WTC11 (cell line): ENCODE measurements at regions not wholly inside any gene's neighbourhood (a gene's known extent, or its start where the extent isn't known, plus 50 kb on each side); places are given as distances from the start of the nearest gene placed in this dataset.

Source experiments
- ATAC-seq: fragments of 200-7000 bp; cut with Tn5 transposase; 2 replicates; pipeline ENCODE4 v1.10.0; 2021; ENCODE audit warnings: mild to moderate bottlenecking, moderate library complexity
- CTCF ChIA-PET: fragments of 300-600 bp; sonication (Branson Sonifier 250); formaldehyde crosslinking; loops from one replicate; lab custom pipeline; 2021; ENCODE audit warnings: antibody characterized with exemption; lab: Charles Lee
- POLR2A ChIA-PET: fragments of 350-600 bp; sonication (Branson Sonifier 250); formaldehyde crosslinking; loops from one replicate; lab custom pipeline; 2021; ENCODE audit warnings: antibody characterized with exemption; lab: Charles Lee
- DNase-seq: peaks from one replicate; pipeline ENCODE4 v3.0.0; 2021; ENCODE audit warnings: low spot score
- H3K27ac Mint-ChIP-seq: 2 replicates; pipeline ENCODE4 v1.8.0; 2021; ENCODE audit warnings: mixed read lengths
- H3K27me3 Mint-ChIP-seq: 2 replicates; pipeline ENCODE4 v1.8.0; 2021; ENCODE audit warnings: low read depth, mild to moderate bottlenecking, moderate library complexity, mixed read lengths
- H3K36me3 Mint-ChIP-seq: 2 replicates; pipeline ENCODE4 v1.8.0; 2021; ENCODE audit warnings: mixed read lengths
- H3K4me1 Mint-ChIP-seq: 2 replicates; pipeline ENCODE4 v1.8.0; 2022; ENCODE audit warnings: mixed read lengths
- H3K4me3 Mint-ChIP-seq: 2 replicates; pipeline ENCODE4 v1.8.0; 2021; ENCODE audit warnings: mild to moderate bottlenecking, moderate library complexity, mixed read lengths
- H3K9me3 Mint-ChIP-seq: 2 replicates; pipeline ENCODE4 v1.8.0; 2021; ENCODE audit warnings: mixed read lengths
- CREB1 ChIP-seq: sonication (generic); formaldehyde crosslinking; IDR thresholded peaks from 2 replicates; pipeline ENCODE4 v1.8.0; 2023; ENCODE audit warnings: mild to moderate bottlenecking, missing genetic modification reagents
- CREM ChIP-seq: sonication (generic); formaldehyde crosslinking; IDR thresholded peaks from 2 replicates; pipeline ENCODE4 v1.8.1; 2022; ENCODE audit warnings: mild to moderate bottlenecking, missing genetic modification reagents, moderate library complexity
- ESRRA ChIP-seq: sonication (generic); formaldehyde crosslinking; IDR thresholded peaks from 2 replicates; pipeline ENCODE4 v1.8.1; 2022; ENCODE audit warnings: mild to moderate bottlenecking, missing genetic modification reagents, borderline replicate concordance
- JUN ChIP-seq: sonication (generic); formaldehyde crosslinking; IDR thresholded peaks from 2 replicates; pipeline ENCODE4 v1.8.0; 2023; ENCODE audit warnings: mild to moderate bottlenecking, missing genetic modification reagents
- RELA ChIP-seq: sonication (generic); formaldehyde crosslinking; IDR thresholded peaks from 2 replicates; pipeline ENCODE4 v1.8.1; 2022; ENCODE audit warnings: missing genetic modification reagents, mild to moderate bottlenecking, borderline replicate concordance
- RORB ChIP-seq: fragments of 250-450 bp; sonication (Bioruptor Pico); IDR thresholded peaks from 2 replicates; pipeline ENCODE4 v1.9.0; 2021; ENCODE audit warnings: mild to moderate bottlenecking
- ZNF121 ChIP-seq: sonication (generic); formaldehyde crosslinking; IDR thresholded peaks from 2 replicates; pipeline ENCODE4 v1.8.0; 2023; ENCODE audit warnings: missing genetic modification reagents
- ZNF138 ChIP-seq: sonication (generic); formaldehyde crosslinking; conservative IDR thresholded peaks from 2 replicates; pipeline ENCODE4 v1.8.1; 2022; ENCODE audit warnings: mild to moderate bottlenecking, moderate library complexity, missing genetic modification reagents
- TF ChIP-seq, protein P1 (sequence below): sonication (generic); formaldehyde crosslinking; IDR thresholded peaks from 2 replicates; pipeline ENCODE4 v1.8.0; 2023; ENCODE audit warnings: mild to moderate bottlenecking, missing genetic modification reagents
- TF ChIP-seq, protein P2 (sequence below): fragments of 200-600 bp; IDR thresholded peaks from 2 replicates; pipeline ENCODE4 v1.8.0; 2022; ENCODE audit warnings: antibody characterized with exemption
- TF ChIP-seq, protein P3 (sequence below): sonication (generic); formaldehyde crosslinking; IDR thresholded peaks from 2 replicates; pipeline ENCODE4 v1.8.1; 2022; ENCODE audit warnings: mild to moderate bottlenecking, moderate library complexity, missing genetic modification reagents
- TF ChIP-seq, protein P4 (sequence below): sonication (generic); formaldehyde crosslinking; IDR thresholded peaks from 2 replicates; pipeline ENCODE4 v1.8.1; 2022; ENCODE audit warnings: low read depth, mild to moderate bottlenecking, moderate library complexity, missing genetic modification reagents, borderline replicate concordance
- TF ChIP-seq, protein P5 (sequence below): sonication (generic); formaldehyde crosslinking; IDR thresholded peaks from 2 replicates; pipeline ENCODE4 v1.8.0; 2023; ENCODE audit warnings: missing genetic modification reagents
- TF ChIP-seq, protein P6 (sequence below): sonication (generic); formaldehyde crosslinking; IDR thresholded peaks from 2 replicates; pipeline ENCODE4 v1.8.1; 2022; ENCODE audit warnings: low read depth, missing genetic modification reagents, borderline replicate concordance

DNA sequence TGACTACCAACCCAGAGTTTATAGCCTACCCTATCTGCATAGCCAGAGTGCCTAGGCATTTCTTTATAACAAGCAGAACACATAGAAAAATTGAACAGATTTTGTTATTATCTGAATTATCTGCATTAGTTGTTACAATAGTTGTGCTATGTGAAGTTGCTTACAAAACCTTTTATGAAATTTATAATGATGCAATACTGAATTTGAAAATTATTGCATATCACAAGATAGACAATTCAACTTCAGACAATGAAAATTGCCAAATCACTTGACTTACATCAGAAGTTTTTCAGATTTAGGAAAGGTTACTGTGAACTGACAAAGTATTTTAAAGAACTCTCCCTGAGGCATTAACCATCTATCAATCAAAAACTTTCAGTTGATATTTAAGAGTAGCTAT, 437.9 kb upstream of the PIK3C3 start:
- no peak for DNase-seq
- H3K36me3 Mint-ChIP-seq, result peaks cover 7% of the 10 kb centered on the region; the same call in 1 of the 2 replicates
- POLR2A ChIA-PET, result no interaction called here

DNA sequence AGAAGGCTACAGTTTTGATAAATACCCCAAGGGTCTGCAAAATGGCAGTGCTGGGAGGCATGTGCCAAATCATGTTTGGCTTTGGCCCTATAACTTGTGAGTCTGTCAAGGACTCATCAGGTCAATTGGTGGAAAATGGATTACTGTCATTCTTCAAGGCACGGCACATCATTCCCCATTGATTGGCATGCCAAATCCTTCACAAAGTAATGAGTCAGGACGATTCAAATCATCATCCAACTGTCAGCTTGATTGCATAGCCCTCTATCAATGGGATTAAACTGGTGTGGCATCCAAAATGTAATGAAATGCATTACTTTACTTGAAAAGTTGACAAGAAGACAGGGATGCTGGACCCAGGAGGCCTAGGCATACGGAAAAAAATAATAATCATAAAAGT, 441.6 kb upstream of the PIK3C3 start:
- Mint-ChIP-seq H3K27ac (no peak overlapping the region), H3K9me3 (no peaks in the 10 kb centered on the region), H3K27me3 (no peaks in the 10 kb centered on the region), H3K4me3 (no peak overlapping the region), H3K36me3 (peaks cover 7% of the 10 kb centered on the region; the same call in 1 of the 2 replicates), H3K4me1 (no peaks in the 10 kb centered on the region)
- TF ChIP-seq, protein P1, sequence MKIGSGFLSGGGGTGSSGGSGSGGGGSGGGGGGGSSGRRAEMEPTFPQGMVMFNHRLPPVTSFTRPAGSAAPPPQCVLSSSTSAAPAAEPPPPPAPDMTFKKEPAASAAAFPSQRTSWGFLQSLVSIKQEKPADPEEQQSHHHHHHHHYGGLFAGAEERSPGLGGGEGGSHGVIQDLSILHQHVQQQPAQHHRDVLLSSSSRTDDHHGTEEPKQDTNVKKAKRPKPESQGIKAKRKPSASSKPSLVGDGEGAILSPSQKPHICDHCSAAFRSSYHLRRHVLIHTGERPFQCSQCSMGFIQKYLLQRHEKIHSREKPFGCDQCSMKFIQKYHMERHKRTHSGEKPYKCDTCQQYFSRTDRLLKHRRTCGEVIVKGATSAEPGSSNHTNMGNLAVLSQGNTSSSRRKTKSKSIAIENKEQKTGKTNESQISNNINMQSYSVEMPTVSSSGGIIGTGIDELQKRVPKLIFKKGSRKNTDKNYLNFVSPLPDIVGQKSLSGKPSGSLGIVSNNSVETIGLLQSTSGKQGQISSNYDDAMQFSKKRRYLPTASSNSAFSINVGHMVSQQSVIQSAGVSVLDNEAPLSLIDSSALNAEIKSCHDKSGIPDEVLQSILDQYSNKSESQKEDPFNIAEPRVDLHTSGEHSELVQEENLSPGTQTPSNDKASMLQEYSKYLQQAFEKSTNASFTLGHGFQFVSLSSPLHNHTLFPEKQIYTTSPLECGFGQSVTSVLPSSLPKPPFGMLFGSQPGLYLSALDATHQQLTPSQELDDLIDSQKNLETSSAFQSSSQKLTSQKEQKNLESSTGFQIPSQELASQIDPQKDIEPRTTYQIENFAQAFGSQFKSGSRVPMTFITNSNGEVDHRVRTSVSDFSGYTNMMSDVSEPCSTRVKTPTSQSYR (CRISPR knock-in tag), result no peak
- no peak for TF ChIP-seq CREM (CRISPR knock-in tag)
- TF ChIP-seq, protein P2, sequence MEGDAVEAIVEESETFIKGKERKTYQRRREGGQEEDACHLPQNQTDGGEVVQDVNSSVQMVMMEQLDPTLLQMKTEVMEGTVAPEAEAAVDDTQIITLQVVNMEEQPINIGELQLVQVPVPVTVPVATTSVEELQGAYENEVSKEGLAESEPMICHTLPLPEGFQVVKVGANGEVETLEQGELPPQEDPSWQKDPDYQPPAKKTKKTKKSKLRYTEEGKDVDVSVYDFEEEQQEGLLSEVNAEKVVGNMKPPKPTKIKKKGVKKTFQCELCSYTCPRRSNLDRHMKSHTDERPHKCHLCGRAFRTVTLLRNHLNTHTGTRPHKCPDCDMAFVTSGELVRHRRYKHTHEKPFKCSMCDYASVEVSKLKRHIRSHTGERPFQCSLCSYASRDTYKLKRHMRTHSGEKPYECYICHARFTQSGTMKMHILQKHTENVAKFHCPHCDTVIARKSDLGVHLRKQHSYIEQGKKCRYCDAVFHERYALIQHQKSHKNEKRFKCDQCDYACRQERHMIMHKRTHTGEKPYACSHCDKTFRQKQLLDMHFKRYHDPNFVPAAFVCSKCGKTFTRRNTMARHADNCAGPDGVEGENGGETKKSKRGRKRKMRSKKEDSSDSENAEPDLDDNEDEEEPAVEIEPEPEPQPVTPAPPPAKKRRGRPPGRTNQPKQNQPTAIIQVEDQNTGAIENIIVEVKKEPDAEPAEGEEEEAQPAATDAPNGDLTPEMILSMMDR, result no peak
- TF ChIP-seq ZNF138 (CRISPR knock-in tag), result no peak
- TF ChIP-seq ESRRA (CRISPR knock-in tag), result no peak
- no peak for TF ChIP-seq JUN
- no peak for TF ChIP-seq RELA (CRISPR knock-in tag)
- TF ChIP-seq RORB (CRISPR knock-in tag), result no peak
- TF ChIP-seq, protein P3, sequence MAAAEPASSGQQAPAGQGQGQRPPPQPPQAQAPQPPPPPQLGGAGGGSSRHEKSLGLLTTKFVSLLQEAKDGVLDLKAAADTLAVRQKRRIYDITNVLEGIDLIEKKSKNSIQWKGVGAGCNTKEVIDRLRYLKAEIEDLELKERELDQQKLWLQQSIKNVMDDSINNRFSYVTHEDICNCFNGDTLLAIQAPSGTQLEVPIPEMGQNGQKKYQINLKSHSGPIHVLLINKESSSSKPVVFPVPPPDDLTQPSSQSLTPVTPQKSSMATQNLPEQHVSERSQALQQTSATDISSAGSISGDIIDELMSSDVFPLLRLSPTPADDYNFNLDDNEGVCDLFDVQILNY (CRISPR knock-in tag), result no peak
- CTCF ChIA-PET, result no interaction called here
- POLR2A ChIA-PET, result no interaction called here
- DNase-seq (no peak), ATAC-seq (no peak)

More for the DNA sequence above, 437.9 kb upstream of the PIK3C3 start:
- ATAC-seq, result no peak
- Mint-ChIP-seq H3K4me3 (no peak overlapping the region), H3K27me3 (no peaks in the 10 kb centered on the region), H3K4me1 (peaks cover 14% of the 10 kb centered on the region), H3K27ac (no peak overlapping the region), H3K9me3 (no peaks in the 10 kb centered on the region)
- TF ChIP-seq ZNF121 (CRISPR knock-in tag) (no peak), JUN (no peak)
- TF ChIP-seq, protein P4, sequence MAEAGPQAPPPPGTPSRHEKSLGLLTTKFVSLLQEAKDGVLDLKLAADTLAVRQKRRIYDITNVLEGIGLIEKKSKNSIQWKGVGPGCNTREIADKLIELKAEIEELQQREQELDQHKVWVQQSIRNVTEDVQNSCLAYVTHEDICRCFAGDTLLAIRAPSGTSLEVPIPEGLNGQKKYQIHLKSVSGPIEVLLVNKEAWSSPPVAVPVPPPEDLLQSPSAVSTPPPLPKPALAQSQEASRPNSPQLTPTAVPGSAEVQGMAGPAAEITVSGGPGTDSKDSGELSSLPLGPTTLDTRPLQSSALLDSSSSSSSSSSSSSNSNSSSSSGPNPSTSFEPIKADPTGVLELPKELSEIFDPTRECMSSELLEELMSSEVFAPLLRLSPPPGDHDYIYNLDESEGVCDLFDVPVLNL (CRISPR knock-in tag), result no peak
- TF ChIP-seq, protein P3 (CRISPR knock-in tag), result no peak
- CTCF ChIA-PET, result interaction anchor here (1.4 kb wide), 1 partner anchor 15 kb away, joined by 3 read pairs; no protein-coding TSS in a partner anchor

DNA sequence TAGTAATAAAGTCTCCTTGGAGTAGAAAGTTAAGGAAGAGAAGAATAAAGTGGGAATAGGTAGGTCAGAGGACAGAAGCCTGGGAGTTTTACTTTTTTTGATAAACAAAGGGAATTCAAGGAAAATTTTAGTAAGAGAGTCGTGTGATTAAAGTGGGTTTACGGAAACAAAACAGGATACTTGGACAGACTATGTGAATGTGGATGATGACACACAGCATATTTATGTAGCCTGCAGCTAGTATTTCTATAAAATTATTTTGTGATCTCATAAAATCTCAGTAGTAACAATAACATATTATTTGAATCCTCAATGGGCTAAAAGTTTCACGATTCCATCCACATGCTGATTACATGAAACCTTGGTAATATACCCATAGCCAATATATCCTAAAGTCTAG, 450.7 kb upstream of the PIK3C3 start:
- Mint-ChIP-seq H3K27me3 (no peaks in the 10 kb centered on the region), H3K36me3 (no peaks in the 10 kb centered on the region), H3K4me3 (no peak overlapping the region)
- ChIA-PET POLR2A (no interaction called here), CTCF (interaction anchor here (0.6 kb wide), 1 partner anchor 28 kb away, joined by 3 read pairs; no protein-coding TSS in a partner anchor)
- DNase-seq, result no peak
- TF ChIP-seq, protein P5, sequence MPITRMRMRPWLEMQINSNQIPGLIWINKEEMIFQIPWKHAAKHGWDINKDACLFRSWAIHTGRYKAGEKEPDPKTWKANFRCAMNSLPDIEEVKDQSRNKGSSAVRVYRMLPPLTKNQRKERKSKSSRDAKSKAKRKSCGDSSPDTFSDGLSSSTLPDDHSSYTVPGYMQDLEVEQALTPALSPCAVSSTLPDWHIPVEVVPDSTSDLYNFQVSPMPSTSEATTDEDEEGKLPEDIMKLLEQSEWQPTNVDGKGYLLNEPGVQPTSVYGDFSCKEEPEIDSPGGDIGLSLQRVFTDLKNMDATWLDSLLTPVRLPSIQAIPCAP (CRISPR knock-in tag), result no peak
- no peak for TF ChIP-seq CREB1 (CRISPR knock-in tag)
- TF ChIP-seq, protein P6, sequence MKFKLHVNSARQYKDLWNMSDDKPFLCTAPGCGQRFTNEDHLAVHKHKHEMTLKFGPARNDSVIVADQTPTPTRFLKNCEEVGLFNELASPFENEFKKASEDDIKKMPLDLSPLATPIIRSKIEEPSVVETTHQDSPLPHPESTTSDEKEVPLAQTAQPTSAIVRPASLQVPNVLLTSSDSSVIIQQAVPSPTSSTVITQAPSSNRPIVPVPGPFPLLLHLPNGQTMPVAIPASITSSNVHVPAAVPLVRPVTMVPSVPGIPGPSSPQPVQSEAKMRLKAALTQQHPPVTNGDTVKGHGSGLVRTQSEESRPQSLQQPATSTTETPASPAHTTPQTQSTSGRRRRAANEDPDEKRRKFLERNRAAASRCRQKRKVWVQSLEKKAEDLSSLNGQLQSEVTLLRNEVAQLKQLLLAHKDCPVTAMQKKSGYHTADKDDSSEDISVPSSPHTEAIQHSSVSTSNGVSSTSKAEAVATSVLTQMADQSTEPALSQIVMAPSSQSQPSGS (CRISPR knock-in tag), result no peak
- TF ChIP-seq, all 79 proteins: peak for 0
- Mint-ChIP-seq H3K4me1 (peaks cover 9% of the 10 kb centered on the region), H3K9me3 (no peaks in the 10 kb centered on the region), H3K27ac (no peak overlapping the region; the same call in 1 of the 2 replicates)
- no peak for ATAC-seq
